HEK293 (cell line): ENCODE measurements at regions not wholly inside any gene's neighbourhood (a gene's known extent, or its start where the extent isn't known, plus 50 kb on each side); places are given as distances from the start of the nearest gene placed in this dataset.

Experiments used
- CTCF ChIA-PET: fragments of 350-600 bp; formaldehyde crosslinking; extraction: SDS; loops from one replicate; lab custom pipeline; 2021; ENCODE audit warnings: antibody characterized with exemption; lab: Yijun Ruan, JAX
- POLR2A ChIA-PET: fragments of 300-600 bp; formaldehyde crosslinking; extraction: SDS; loops from one replicate; lab custom pipeline; 2020; ENCODE audit warnings: antibody characterized with exemption, inconsistent platforms; lab: Yijun Ruan, JAX
- H3K27ac ChIP-seq: fragments of 200-500 bp; sonication (Bioruptor generic); 2 replicates; pipeline ENCODE4 v1.5.1; 2014; ENCODE audit warnings: low read depth, low read length, control low read depth, inconsistent platforms; ENCODE audit errors: extremely low read depth
- H3K36me3 ChIP-seq, 2 experiments: fragments of 200-500 bp in 1 of 2; sonication (Bioruptor generic) in 1 of 2; 1 replicate in 1 of 2; 2 replicates in 1 of 2; pipeline ENCODE4 v1.5.1; 2014 to 2017; ENCODE audit warnings: inconsistent platforms in 2 of 2, low read length in 2 of 2; ENCODE audit not compliant: control insufficient read depth in 2 of 2, insufficient read depth in 1 of 2
- H3K4me1 ChIP-seq: fragments of 200-500 bp; sonication (Bioruptor generic); 2 replicates; pipeline ENCODE4 v1.5.1; 2014; ENCODE audit warnings: mild to moderate bottlenecking, low read length, inconsistent platforms; ENCODE audit not compliant: control insufficient read depth, insufficient read depth
- H3K4me3 ChIP-seq: 2 replicates; pipeline ENCODE4 v1.5.1; 2011; ENCODE audit warnings: low read depth, mild to moderate bottlenecking, control low read depth, low read length, moderate library complexity
- H3K9me3 ChIP-seq: fragments of 200-500 bp; sonication (Bioruptor generic); 2 replicates; pipeline ENCODE4 v1.5.1; 2014; ENCODE audit warnings: low read depth, low read length, inconsistent platforms; ENCODE audit not compliant: control insufficient read depth, insufficient read depth
- AEBP2 ChIP-seq: fragments of 450-650 bp; formaldehyde crosslinking; IDR thresholded peaks from 2 replicates; pipeline ENCODE4 v1.5.1; 2016; ENCODE audit warnings: missing biosample characterization, missing genetic modification characterization, borderline replicate concordance
- IKZF3 ChIP-seq: fragments of 450-650 bp; IDR thresholded peaks from 2 replicates; pipeline ENCODE4 v1.5.0; 2018; ENCODE audit warnings: missing biosample characterization, mild to moderate bottlenecking, missing genetic modification characterization, moderate library complexity
- KLF8 ChIP-seq: fragments of 450-650 bp; formaldehyde crosslinking; IDR thresholded peaks from 2 replicates; pipeline ENCODE4 v1.5.1; 2016; ENCODE audit warnings: missing biosample characterization, missing genetic modification characterization
- PRDM1 ChIP-seq: fragments of 450-650 bp; formaldehyde crosslinking; IDR thresholded peaks from 2 replicates; pipeline ENCODE4; 2016; ENCODE audit warnings: missing biosample characterization, missing genetic modification characterization
- PRDM10 ChIP-seq: fragments of 450-650 bp; formaldehyde crosslinking; IDR thresholded peaks from 2 replicates; pipeline ENCODE4 v1.5.1; 2016; ENCODE audit warnings: missing biosample characterization, missing genetic modification characterization
- PRDM6 ChIP-seq: fragments of 450-650 bp; formaldehyde crosslinking; IDR thresholded peaks from 2 replicates; pipeline ENCODE4 v1.5.1; 2017; ENCODE audit warnings: missing biosample characterization, missing genetic modification characterization
- ZBTB6 ChIP-seq: fragments of 450-650 bp; formaldehyde crosslinking; IDR thresholded peaks from 2 replicates; pipeline ENCODE4 v1.5.1; 2017; ENCODE audit warnings: missing biosample characterization, missing genetic modification characterization
- ZFP3 ChIP-seq: fragments of 450-650 bp; formaldehyde crosslinking; IDR thresholded peaks from 2 replicates; pipeline ENCODE4 v1.5.1; 2016; ENCODE audit warnings: low read depth, missing biosample characterization, missing genetic modification characterization
- ZNF114 ChIP-seq: fragments of 450-650 bp; formaldehyde crosslinking; IDR thresholded peaks from 2 replicates; pipeline ENCODE4 v1.5.0; 2017; ENCODE audit warnings: missing biosample characterization, missing genetic modification characterization
- ZNF18 ChIP-seq: fragments of 450-650 bp; formaldehyde crosslinking; IDR thresholded peaks from 2 replicates; pipeline ENCODE4 v1.5.1; 2016; ENCODE audit warnings: missing biosample characterization, missing genetic modification characterization
- ZNF214 ChIP-seq: fragments of 450-650 bp; formaldehyde crosslinking; IDR thresholded peaks from 2 replicates; pipeline ENCODE4 v1.5.1; 2017; ENCODE audit warnings: missing biosample characterization, mild to moderate bottlenecking, missing genetic modification characterization, borderline replicate concordance
- ZNF37A ChIP-seq: fragments of 450-650 bp; IDR thresholded peaks from 2 replicates; pipeline ENCODE4 v1.5.1; 2018; ENCODE audit warnings: missing biosample characterization, missing genetic modification characterization
- ZNF394 ChIP-seq: fragments of 450-650 bp; formaldehyde crosslinking; IDR thresholded peaks from 2 replicates; pipeline ENCODE4 v1.5.1; 2016; ENCODE audit warnings: missing biosample characterization, missing genetic modification characterization, mild to moderate bottlenecking, moderate library complexity, borderline replicate concordance
- ZNF398 ChIP-seq: fragments of 450-650 bp; formaldehyde crosslinking; IDR thresholded peaks from 2 replicates; pipeline ENCODE4 v1.5.1; 2017; ENCODE audit warnings: missing biosample characterization, missing genetic modification characterization
- ZNF521 ChIP-seq: fragments of 450-650 bp; formaldehyde crosslinking; IDR thresholded peaks from 2 replicates; pipeline ENCODE4 v1.5.1; 2017; ENCODE audit warnings: missing biosample characterization, mild to moderate bottlenecking, missing genetic modification characterization
- ZNF529 ChIP-seq: fragments of 450-650 bp; formaldehyde crosslinking; IDR thresholded peaks from 2 replicates; pipeline ENCODE4 v1.5.1; 2017; ENCODE audit warnings: missing genetic modification characterization, missing biosample characterization; ENCODE audit not compliant: insufficient replicate concordance
- ZNF664 ChIP-seq: fragments of 450-650 bp; formaldehyde crosslinking; IDR thresholded peaks from 2 replicates; pipeline ENCODE4 v1.5.1; 2016; ENCODE audit warnings: missing biosample characterization, missing genetic modification characterization
- ZNF704 ChIP-seq: fragments of 450-650 bp; formaldehyde crosslinking; IDR thresholded peaks from 2 replicates; pipeline ENCODE4 v1.5.1; 2016; ENCODE audit warnings: missing biosample characterization, missing genetic modification characterization
- ZNF792 ChIP-seq: fragments of 450-650 bp; formaldehyde crosslinking; IDR thresholded peaks from 2 replicates; pipeline ENCODE4 v1.5.1; 2016; ENCODE audit warnings: missing biosample characterization, missing genetic modification characterization
- ZSCAN18 ChIP-seq: fragments of 450-650 bp; formaldehyde crosslinking; IDR thresholded peaks from 2 replicates; pipeline ENCODE4 v1.5.1; 2016; ENCODE audit warnings: missing biosample characterization, missing genetic modification characterization

GRCh38 chr7:15839416-15840100 lies 153.1 kb upstream of the MEOX2 start:
- TF ChIP-seq ZNF398 (no peak), ZNF529 (tag by site-specific recombination) (no peak), ZNF792 (tag by site-specific recombination) (no peak), ZNF394 (no peak), PRDM6 (tag by site-specific recombination) (no peak), ZNF521 (tag by site-specific recombination) (no peak), ZNF37A (no peak), ZNF114 (tag by site-specific recombination) (no peak), ZNF664 (no peak), PRDM1 (no peak), ZNF704 (tag by site-specific recombination) (no peak), PRDM10 (tag by site-specific recombination) (no peak), ZNF214 (tag by site-specific recombination) (no peak)
- POLR2A ChIA-PET: no interaction called here
- Histone ChIP-seq H3K4me3 (no peak overlapping the region), H3K9me3 (no peaks in the 10 kb centered on the region), H3K27ac (no peak overlapping the region), H3K36me3 (no peaks in the 10 kb centered on the region), H3K4me1 (no peaks in the 10 kb centered on the region)
- CTCF ChIA-PET: interaction anchor here (0.7 kb wide), 1 partner anchor 35 kb away, joined by 3 read pairs; no protein-coding TSS in a partner anchor

GRCh38 chr7:15838265-15838664 lies 151.8 kb upstream of the MEOX2 start:
- no peak overlapping the region for H3K4me3 ChIP-seq
- no peak overlapping the region for H3K27ac ChIP-seq
- H3K4me1 ChIP-seq: no peaks in the 10 kb centered on the region
- POLR2A ChIA-PET: no interaction called here
- H3K9me3 ChIP-seq: no peaks in the 10 kb centered on the region
- CTCF ChIA-PET: no interaction called here
- H3K36me3 ChIP-seq: no peaks in the 10 kb centered on the region
- no peak for TF ChIP-seq IKZF3 (tag by site-specific recombination)
- no peak for TF ChIP-seq ZBTB6
- TF ChIP-seq ZNF18: no peak
- no peak for TF ChIP-seq ZSCAN18
- no peak for TF ChIP-seq KLF8 (tag by site-specific recombination)
- no peak for TF ChIP-seq ZFP3 (tag by site-specific recombination)
- no peak for TF ChIP-seq AEBP2 (tag by site-specific recombination)
